ENCODE measurements at regions not wholly inside any gene's neighbourhood (a gene's known extent, or its start where the extent isn't known, plus 50 kb on each side); places are given as distances from the start of the nearest gene placed in this dataset.

GRCh38 chrY:8618302-8618701, 719.0 kb upstream of the TSPY4 start:
- TF ChIP-seq CTCF (IDR thresholded peaks at IDR 0.05) = no peak
- TF ChIP-seq EP300 (IDR thresholded peaks at IDR 0.05) = no peak
- no peak for TF ChIP-seq POLR2A (IDR thresholded peaks at IDR 0.05)

All from tibial nerve (tissue), 4 donors.